ENCODE measurements at regions not wholly inside any gene's neighbourhood (a gene's known extent, or its start where the extent isn't known, plus 50 kb on each side); places are given as distances from the start of the nearest gene placed in this dataset.

DNA sequence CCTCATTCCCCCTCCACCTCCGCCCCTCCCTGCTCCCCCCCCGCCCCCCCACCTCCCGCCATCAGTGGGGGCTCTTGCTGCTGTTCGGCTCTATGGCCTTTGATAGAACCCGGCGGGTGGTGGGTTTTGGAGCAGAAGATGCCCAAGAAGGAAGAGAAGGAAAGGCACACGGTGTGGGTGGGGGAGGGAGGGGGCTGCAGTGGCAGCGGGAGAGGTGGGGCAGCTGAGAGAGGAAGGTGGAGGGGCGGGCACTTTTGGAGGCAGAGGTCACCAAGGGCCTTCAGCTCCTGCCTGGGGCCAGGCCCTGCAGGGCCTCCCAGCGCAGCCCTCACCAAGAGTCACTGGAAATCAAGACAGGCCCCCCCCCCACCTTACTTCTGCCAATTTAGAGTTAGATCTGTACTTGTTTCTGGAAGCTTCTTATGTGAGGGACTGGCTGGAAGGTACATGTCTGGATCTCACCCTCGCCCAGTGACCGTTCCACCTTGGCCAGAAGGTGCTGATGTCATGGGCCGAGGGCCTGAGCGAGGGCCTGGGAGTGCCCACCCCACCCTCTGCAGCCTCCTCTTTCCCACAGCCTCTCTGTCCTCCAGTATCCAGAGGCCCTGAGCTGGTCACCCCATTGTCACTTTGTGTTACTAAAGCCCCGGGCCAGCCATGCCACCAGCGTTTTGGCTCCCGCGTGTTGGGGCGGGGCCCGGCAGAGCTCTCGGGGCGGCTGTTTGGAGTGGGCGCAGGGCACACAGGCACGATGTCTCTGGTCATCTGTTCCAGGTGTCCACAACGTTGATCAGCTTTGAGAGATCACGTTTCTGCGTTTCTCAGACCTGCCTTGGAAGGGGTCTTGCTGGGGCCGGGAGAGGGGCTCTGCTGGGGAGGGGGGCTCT, 153.9 kb downstream of the KIF26A start:
- TF ChIP-seq, protein P1, sequence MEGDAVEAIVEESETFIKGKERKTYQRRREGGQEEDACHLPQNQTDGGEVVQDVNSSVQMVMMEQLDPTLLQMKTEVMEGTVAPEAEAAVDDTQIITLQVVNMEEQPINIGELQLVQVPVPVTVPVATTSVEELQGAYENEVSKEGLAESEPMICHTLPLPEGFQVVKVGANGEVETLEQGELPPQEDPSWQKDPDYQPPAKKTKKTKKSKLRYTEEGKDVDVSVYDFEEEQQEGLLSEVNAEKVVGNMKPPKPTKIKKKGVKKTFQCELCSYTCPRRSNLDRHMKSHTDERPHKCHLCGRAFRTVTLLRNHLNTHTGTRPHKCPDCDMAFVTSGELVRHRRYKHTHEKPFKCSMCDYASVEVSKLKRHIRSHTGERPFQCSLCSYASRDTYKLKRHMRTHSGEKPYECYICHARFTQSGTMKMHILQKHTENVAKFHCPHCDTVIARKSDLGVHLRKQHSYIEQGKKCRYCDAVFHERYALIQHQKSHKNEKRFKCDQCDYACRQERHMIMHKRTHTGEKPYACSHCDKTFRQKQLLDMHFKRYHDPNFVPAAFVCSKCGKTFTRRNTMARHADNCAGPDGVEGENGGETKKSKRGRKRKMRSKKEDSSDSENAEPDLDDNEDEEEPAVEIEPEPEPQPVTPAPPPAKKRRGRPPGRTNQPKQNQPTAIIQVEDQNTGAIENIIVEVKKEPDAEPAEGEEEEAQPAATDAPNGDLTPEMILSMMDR (IDR thresholded peaks at IDR 0.05 in 2 of 3, conservative IDR thresholded peaks at IDR 0.05 in 1 of 3; ENCODE audit: insufficient read depth in 2 of 3, low read depth in 1 of 3, low read length in 3 of 3) = no peak
- TF ChIP-seq ZNF3 (CRISPR knock-in tag; IDR thresholded peaks at IDR 0.05) = no peak
- TF ChIP-seq BRF1 (IDR thresholded peaks at IDR 0.05; ENCODE audit: borderline replicate concordance, extremely low read depth, insufficient read length) = no peak
- TF ChIP-seq CEBPG (CRISPR knock-in tag; IDR thresholded peaks at IDR 0.05) = no peak
- TF ChIP-seq CEBPG (tag; conservative IDR thresholded peaks at IDR 0.05 in 1 of 2, IDR thresholded peaks at IDR 0.05 in 1 of 2) = no peak
- no peak for TF ChIP-seq ATF6 (CRISPR knock-in tag; IDR thresholded peaks at IDR 0.05)
- no peak for TF ChIP-seq EZH2 (IDR thresholded peaks at IDR 0.05; ENCODE audit: borderline replicate concordance, low read depth, low read length)
- TF ChIP-seq CBX3 (IDR thresholded peaks at IDR 0.05; ENCODE audit: borderline replicate concordance in 1 of 2, low read length in 2 of 2) = no peak
- no peak for TF ChIP-seq CREM (IDR thresholded peaks at IDR 0.05; ENCODE audit: low read depth)
- no peak for TF ChIP-seq SIN3A (IDR thresholded peaks at IDR 0.05; ENCODE audit: borderline replicate concordance in 2 of 2, control insufficient read depth in 1 of 2, low read depth in 2 of 2, low read length in 2 of 2)
- TF ChIP-seq ZKSCAN1 (IDR thresholded peaks at IDR 0.05; ENCODE audit: low read depth, low read length) = no peak
- no peak for TF ChIP-seq JUN (IDR thresholded peaks at IDR 0.05; ENCODE audit: borderline replicate concordance, low read depth, low read length)
- no peak for TF ChIP-seq JUN (CRISPR knock-in tag; IDR thresholded peaks at IDR 0.05; ENCODE audit: borderline replicate concordance)

All from K562 (cell line).